ENCODE measurements at regions not wholly inside any gene's neighbourhood (a gene's known extent, or its start where the extent isn't known, plus 50 kb on each side); places are given as distances from the start of the nearest gene placed in this dataset.

- TF ChIP-seq CTCF (conservative IDR thresholded peaks at IDR 0.05; ENCODE audit: low read depth in 2 of 2) (no peak), POLR2AphosphoS5 (IDR thresholded peaks at IDR 0.05; ENCODE audit: low read depth) (no peak), EZH2phosphoT487 (IDR thresholded peaks at IDR 0.05; ENCODE audit: unreplicated experiment) (no peak), CREB1 (CRISPR knock-in tag; IDR thresholded peaks at IDR 0.05; ENCODE audit: low read depth) (no peak), JUNB (IDR thresholded peaks at IDR 0.05; ENCODE audit: unreplicated experiment) (no peak), NANOG (IDR thresholded peaks at IDR 0.05; ENCODE audit: borderline replicate concordance) (no peak), ZNF331 (CRISPR knock-in tag; IDR thresholded peaks at IDR 0.05; ENCODE audit: low read depth) (no peak), EZH2 (IDR thresholded peaks at IDR 0.05; ENCODE audit: low read depth, unreplicated experiment) (no peak), ZNF114 (CRISPR knock-in tag; IDR thresholded peaks at IDR 0.05) (no peak), STAT1 (IDR thresholded peaks at IDR 0.05; ENCODE audit: unreplicated experiment) (no peak), ZNF462 (CRISPR knock-in tag; IDR thresholded peaks at IDR 0.05) (no peak)
- TF ChIP-seq, protein P1, sequence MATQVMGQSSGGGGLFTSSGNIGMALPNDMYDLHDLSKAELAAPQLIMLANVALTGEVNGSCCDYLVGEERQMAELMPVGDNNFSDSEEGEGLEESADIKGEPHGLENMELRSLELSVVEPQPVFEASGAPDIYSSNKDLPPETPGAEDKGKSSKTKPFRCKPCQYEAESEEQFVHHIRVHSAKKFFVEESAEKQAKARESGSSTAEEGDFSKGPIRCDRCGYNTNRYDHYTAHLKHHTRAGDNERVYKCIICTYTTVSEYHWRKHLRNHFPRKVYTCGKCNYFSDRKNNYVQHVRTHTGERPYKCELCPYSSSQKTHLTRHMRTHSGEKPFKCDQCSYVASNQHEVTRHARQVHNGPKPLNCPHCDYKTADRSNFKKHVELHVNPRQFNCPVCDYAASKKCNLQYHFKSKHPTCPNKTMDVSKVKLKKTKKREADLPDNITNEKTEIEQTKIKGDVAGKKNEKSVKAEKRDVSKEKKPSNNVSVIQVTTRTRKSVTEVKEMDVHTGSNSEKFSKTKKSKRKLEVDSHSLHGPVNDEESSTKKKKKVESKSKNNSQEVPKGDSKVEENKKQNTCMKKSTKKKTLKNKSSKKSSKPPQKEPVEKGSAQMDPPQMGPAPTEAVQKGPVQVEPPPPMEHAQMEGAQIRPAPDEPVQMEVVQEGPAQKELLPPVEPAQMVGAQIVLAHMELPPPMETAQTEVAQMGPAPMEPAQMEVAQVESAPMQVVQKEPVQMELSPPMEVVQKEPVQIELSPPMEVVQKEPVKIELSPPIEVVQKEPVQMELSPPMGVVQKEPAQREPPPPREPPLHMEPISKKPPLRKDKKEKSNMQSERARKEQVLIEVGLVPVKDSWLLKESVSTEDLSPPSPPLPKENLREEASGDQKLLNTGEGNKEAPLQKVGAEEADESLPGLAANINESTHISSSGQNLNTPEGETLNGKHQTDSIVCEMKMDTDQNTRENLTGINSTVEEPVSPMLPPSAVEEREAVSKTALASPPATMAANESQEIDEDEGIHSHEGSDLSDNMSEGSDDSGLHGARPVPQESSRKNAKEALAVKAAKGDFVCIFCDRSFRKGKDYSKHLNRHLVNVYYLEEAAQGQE (IDR thresholded peaks at IDR 0.05; ENCODE audit: unreplicated experiment): no peak
Observed at GRCh38 chr13:42409551-42409950, 137.6 kb downstream of the AKAP11 start.
